K562 (cell line): ENCODE measurements at regions not wholly inside any gene's neighbourhood (a gene's known extent, or its start where the extent isn't known, plus 50 kb on each side); places are given as distances from the start of the nearest gene placed in this dataset.

Experiments
- ATAC-seq: fragments of 200-7000 bp; cut with Tn5 transposase; 3 replicates; pipeline ENCODE4 v1.9.1; 2020; ENCODE audit warnings: moderate library complexity
- BruUV-seq: library from RNA; stranded (reverse); fragments of 400-500 nt; replicated peaks from 2 replicates; lab custom pipeline; 2021; lab: Mats Ljungman, UMichigan
- CTCF ChIA-PET: fragments of 300-600 bp; formaldehyde crosslinking; extraction: SDS; loops from one replicate; lab custom pipeline; 2021; ENCODE audit warnings: low intra/inter-chr PET ratio; lab: Yijun Ruan, JAX
- POLR2A ChIA-PET: fragments of 300-600, 350-650 bp; sonication (Branson Sonifier 250); formaldehyde crosslinking; extraction: SDS; loops from one replicate; lab custom pipeline; 2021; ENCODE audit warnings: antibody characterized with exemption, inconsistent platforms; lab: Yijun Ruan, JAX
- DNase-seq, 4 experiments: peaks; one replicate each; pipeline versions ENCODE4 v3.0.0 to v3.0.0-alpha.2; 2011 to 2018; ENCODE audit warnings: low spot score in 3 of 4, mixed read lengths in 3 of 4; ENCODE audit errors: extremely low read depth in 1 of 4
- FAIRE-seq: peaks from 2 replicates; lab custom pipeline; 2011; peaks lifted over from hg19 to GRCh38; lab: Jason Lieb, UNC
- H2AFZ ChIP-seq: 2 replicates; pipeline ENCODE4 v1.6.0; 2011; ENCODE audit warnings: low read depth, low read length, control low read depth, inconsistent platforms
- H3K27ac ChIP-seq: fragments of 200-600 bp; 3 replicates; pipeline ENCODE4 v1.8.0; 2011; ENCODE audit warnings: low read depth, mild to moderate bottlenecking, control low read depth, inconsistent platforms, low read length, moderate library complexity, mixed read lengths; ENCODE audit errors: extremely low read depth
- H3K27me3 ChIP-seq, 2 experiments: fragments of 300-600 bp in 1 of 2; 2 replicates in 1 of 2; 3 replicates in 1 of 2; pipeline versions ENCODE4 v1.6.0 to v1.8.0; 2011; ENCODE audit warnings: inconsistent platforms in 2 of 2, low read length in 2 of 2, mild to moderate bottlenecking in 1 of 2, mixed read lengths in 1 of 2, moderate library complexity in 1 of 2; ENCODE audit not compliant: control insufficient read depth in 2 of 2, insufficient read depth in 2 of 2
- H3K36me3 ChIP-seq: fragments of 300-600 bp; 3 replicates; pipeline ENCODE4 v1.8.0; 2011; ENCODE audit warnings: mild to moderate bottlenecking, low read length, inconsistent platforms; ENCODE audit not compliant: control insufficient read depth, insufficient read depth
- H3K4me1 ChIP-seq, 2 experiments: fragments of 200-600 bp in 1 of 2; replicated peaks in 1 of 2; 2 replicates in 1 of 2; 3 replicates in 1 of 2; pipeline versions ENCODE4 v1.5.1 to v1.8.0; 2011; ENCODE audit warnings: inconsistent platforms in 2 of 2, low read length in 2 of 2, mild to moderate bottlenecking in 1 of 2, mixed read lengths in 1 of 2, moderate library complexity in 1 of 2; ENCODE audit not compliant: control insufficient read depth in 2 of 2, insufficient read depth in 2 of 2
- H3K4me2 ChIP-seq: 2 replicates; pipeline ENCODE4 v1.6.1; 2011; ENCODE audit warnings: low read length, control low read depth, inconsistent platforms, mixed read lengths; ENCODE audit not compliant: insufficient read depth
- H3K4me3 ChIP-seq: fragments of 200-600 bp; sonication (generic), shearing (Covaris generic); 2 replicates; pipeline ENCODE4 v1.5.1; 2016; ENCODE audit warnings: control low read depth, inconsistent platforms
- H3K79me2 ChIP-seq: fragments of 200-600 bp; 3 replicates; pipeline ENCODE4 v1.8.0; 2011; ENCODE audit warnings: low read length, inconsistent platforms; ENCODE audit not compliant: control insufficient read depth, insufficient read depth
- H3K9ac ChIP-seq, 2 experiments: 2 replicates each; pipeline versions ENCODE4 v1.6.0 to v1.6.1; 2011; ENCODE audit warnings: low read depth in 2 of 2, low read length in 2 of 2, control low read depth in 1 of 2, inconsistent platforms in 1 of 2, mild to moderate bottlenecking in 1 of 2, mixed read lengths in 1 of 2; ENCODE audit not compliant: insufficient read depth in 1 of 2
- H3K9me1 ChIP-seq: one replicate; pipeline ENCODE4 v1.6.0; 2011; ENCODE audit warnings: inconsistent platforms, mild to moderate bottlenecking, low read length, moderate library complexity; ENCODE audit not compliant: control insufficient read depth, insufficient read depth
- H3K9me3 ChIP-seq: replicated peaks from 2 replicates; pipeline ENCODE4 v1.5.1; 2011; ENCODE audit warnings: low read depth, low read length, inconsistent platforms; ENCODE audit not compliant: control insufficient read depth, insufficient read depth
- H4K20me1 ChIP-seq: replicated peaks from 2 replicates; pipeline ENCODE4 v1.6.1; 2011; ENCODE audit warnings: low read length, inconsistent platforms, mixed read lengths; ENCODE audit not compliant: control insufficient read depth, insufficient read depth
- CBFA2T2 ChIP-seq: fragments of 450-650 bp; conservative IDR thresholded peaks from 2 replicates; pipeline ENCODE4 v1.6.1; 2017; ENCODE audit warnings: mild to moderate bottlenecking
- FOS ChIP-seq: IDR thresholded peaks from 3 replicates; pipeline ENCODE4 v1.6.1; 2011; ENCODE audit not compliant: insufficient read length; ENCODE audit errors: extremely low read depth
- GABPA ChIP-seq: fragments of 200-800 bp; sonication (Bioruptor generic); conservative IDR thresholded peaks from 2 replicates; pipeline ENCODE4 v1.6.1; 2016; ENCODE audit warnings: low read depth, missing genetic modification characterization, missing compliant biosample characterization
- HNRNPH1 ChIP-seq: fragments of 200-400 bp; formaldehyde crosslinking; optimal IDR thresholded peaks from 2 replicates; pipeline ENCODE3; 2017; ENCODE audit warnings: low read depth, mild to moderate bottlenecking, low read length, moderate library complexity
- JUND ChIP-seq, 2 experiments: IDR thresholded peaks; 2 replicates in 1 of 2; 3 replicates in 1 of 2; pipeline ENCODE4 v1.6.1; 2011; ENCODE audit warnings: borderline replicate concordance in 2 of 2, low read depth in 2 of 2, low read length in 2 of 2, improper control_type of control experiment in 1 of 2, missing biosample characterization in 1 of 2, missing genetic modification characterization in 1 of 2, missing genetic modification reagents in 1 of 2
- PHF8 ChIP-seq: fragments of 200-600 bp; sonication (generic); IDR thresholded peaks from 2 replicates; pipeline ENCODE4 v1.6.1; 2012; ENCODE audit warnings: mixed run types, mild to moderate bottlenecking, inconsistent platforms, low read length, moderate library complexity, borderline replicate concordance
- SREBF2 ChIP-seq: sonication (generic); formaldehyde crosslinking; IDR thresholded peaks from 2 replicates; pipeline ENCODE4 v1.4.0; 2020; ENCODE audit warnings: mild to moderate bottlenecking, missing genetic modification reagents
- YBX1 ChIP-seq: fragments of 450-650 bp; IDR thresholded peaks from 2 replicates; pipeline ENCODE4 v1.7.1; 2016; ENCODE audit warnings: mild to moderate bottlenecking
- ZBTB40 ChIP-seq, 2 experiments: fragments of 450-650 bp in 1 of 2; sonication (generic) in 1 of 2; formaldehyde crosslinking in 1 of 2; IDR thresholded peaks; 2 replicates each; pipeline versions ENCODE4 v1.7.1 to v1.9.0; 2016 to 2022; ENCODE audit warnings: inconsistent platforms in 1 of 2, mild to moderate bottlenecking in 1 of 2, missing genetic modification reagents in 1 of 2
- ZNF384 ChIP-seq: IDR thresholded peaks from 2 replicates; pipeline ENCODE4 v1.6.1; 2012; ENCODE audit warnings: low read depth, low read length, improper control_type of control experiment
- ZZZ3 ChIP-seq: fragments of 450-650 bp; IDR thresholded peaks from 2 replicates; pipeline ENCODE4 v1.6.1; 2016; ENCODE audit warnings: antibody characterized with exemption, mild to moderate bottlenecking, moderate library complexity
- WGBS: fragments of 100-300 bp; shearing (Covaris generic); methylation state at CpG from one replicate; pipeline ENCODE4 v1.1.6; 2016; ENCODE audit warnings: low coverage, mixed read lengths; ENCODE audit not compliant: insufficient coverage; ENCODE audit errors: missing lambda C conversion rate; 5-methylcytosine and 5-hydroxymethylcytosine counted together
- in situ Hi-C: fragments of 300-500 bp; cut with MboI; formaldehyde crosslinking; loops from 4 replicates; pipeline ENCODE4 v1.15.0; 2018; ENCODE audit warnings: inconsistent platforms, mixed read lengths
- intact Hi-C: fragments of 100-400 bp; cut with micrococcal nuclease; formaldehyde crosslinking; loops from 2 replicates; pipeline ENCODE4 v1.14.2; 2022

DNA sequence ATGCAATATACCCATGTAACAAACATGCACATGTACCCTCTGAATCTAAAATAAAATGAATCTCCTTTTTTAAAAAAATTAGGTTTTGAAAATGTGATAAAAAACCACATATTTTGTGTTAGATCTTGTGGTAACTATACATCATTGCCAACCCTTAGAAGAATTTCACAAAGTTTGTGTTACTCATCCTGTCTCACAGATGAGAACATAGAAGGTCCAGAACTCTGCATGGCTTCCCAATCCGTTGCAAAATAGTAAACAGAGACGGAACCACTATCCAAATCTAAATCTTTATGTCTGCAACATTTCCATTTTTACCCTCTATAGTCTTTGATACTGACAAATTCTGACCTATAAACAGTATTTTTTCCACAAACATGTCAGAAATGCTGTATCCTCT, 759.9 kb downstream of the KCNJ2 start (continued):
- TF ChIP-seq ZBTB40 (IDR thresholded peaks at IDR 0.05) (no peak), ZBTB40 (CRISPR knock-in tag; IDR thresholded peaks at IDR 0.05) (no peak)
- TF ChIP-seq, all 486 proteins: peak for 0

- no peaks in the 10 kb centered on the region for H3K79me2 ChIP-seq
- BruUV-seq = no TSS peak
- H3K4me3 ChIP-seq = no peak overlapping the region
- intact Hi-C loops (no loop called here), in situ Hi-C loops (no loop called here)
- H3K9ac ChIP-seq = no peak overlapping the region
- no peaks in the 10 kb centered on the region for H3K4me1 ChIP-seq
- H4K20me1 ChIP-seq = no peaks in the 10 kb centered on the region
- H2AFZ ChIP-seq = no peak overlapping the region
- POLR2A ChIA-PET = no interaction called here
- H3K4me2 ChIP-seq = no peak overlapping the region
- H3K9me3 ChIP-seq = no peaks in the 10 kb centered on the region
- no peaks in the 10 kb centered on the region for H3K9me1 ChIP-seq
- 0% methylated on average over 3 of the region's 3 CpGs for WGBS
- no peak for DNase-seq
- no peaks in the 10 kb centered on the region for H3K36me3 ChIP-seq
- H3K27ac ChIP-seq = no peak overlapping the region
- ATAC-seq = no peak
- TF ChIP-seq SREBF2 (CRISPR knock-in tag) (no peak), ZNF384 (no peak), GABPA (tag) (no peak), ZZZ3 (no peak), YBX1 (no peak), CBFA2T2 (no peak), JUND (IDR thresholded peaks at IDR 0.05; ENCODE audit: borderline replicate concordance, low read depth, low read length) (no peak), JUND (tag; IDR thresholded peaks at IDR 0.05; ENCODE audit: borderline replicate concordance, low read depth, low read length) (no peak), PHF8 (no peak), FOS (no peak), HNRNPH1 (no peak)
- CTCF ChIA-PET = no interaction called here
- H3K27me3 ChIP-seq = no peaks in the 10 kb centered on the region
- no peak for FAIRE-seq
These were observed 764.9 kb downstream of the KCNJ2 start for GRCh38 chr17:70934231-70934630.
